Caco-2 (cell line): ENCODE measurements at regions not wholly inside any gene's neighbourhood (a gene's known extent, or its start where the extent isn't known, plus 50 kb on each side); places are given as distances from the start of the nearest gene placed in this dataset.

ENCODE experiments used
- BruUV-seq: library from RNA; stranded (reverse); fragments of 400-500 nt; replicated peaks from 2 replicates; lab custom pipeline; 2021; lab: Mats Ljungman, UMichigan
- CTCF ChIA-PET: fragments of 300-600 bp; sonication (Branson Sonifier 250); formaldehyde crosslinking; loops from one replicate; lab custom pipeline; 2022; ENCODE audit warnings: antibody characterized with exemption; lab: Charles Lee
- POLR2A ChIA-PET: fragments of 300-600 bp; sonication (Branson Sonifier 250); formaldehyde crosslinking; loops from one replicate; lab custom pipeline; 2022; ENCODE audit warnings: antibody characterized with exemption; lab: Charles Lee
- DNase-seq, 2 experiments: peaks; one replicate each; pipeline versions ENCODE4 v3.0.0 to v3.0.0-alpha.2; 2020 to 2022
- H3K27me3 ChIP-seq: replicated peaks from 2 replicates; pipeline ENCODE4 v1.6.0; 2011; ENCODE audit warnings: low read length; ENCODE audit not compliant: control insufficient read depth, insufficient read depth
- H3K36me3 ChIP-seq: 2 replicates; pipeline ENCODE4 v1.5.1; 2011; ENCODE audit warnings: low read length; ENCODE audit not compliant: control insufficient read depth, insufficient read depth
- H3K4me1 ChIP-seq: fragments of 250-450 bp; sonication (Bioruptor Pico); 2 replicates; pipeline ENCODE4 v1.5.1; 2020; ENCODE audit warnings: mild to moderate bottlenecking
- H3K4me3 ChIP-seq: 2 replicates; pipeline ENCODE4 v1.5.1; 2011; ENCODE audit warnings: low read depth, mild to moderate bottlenecking, control low read depth, low read length
- H3K9me3 ChIP-seq: fragments of 250-450 bp; sonication (Bioruptor Pico); 2 replicates; pipeline ENCODE4 v1.5.1; 2020; ENCODE audit warnings: mild to moderate bottlenecking, moderate library complexity
- H3K27ac Mint-ChIP-seq: one replicate; pipeline ENCODE4 v1.8.0; 2022; ENCODE audit warnings: mixed read lengths; ENCODE audit not compliant: unreplicated experiment
- H3K27me3 Mint-ChIP-seq: one replicate; pipeline ENCODE4 v1.8.0; 2022; ENCODE audit warnings: mixed read lengths; ENCODE audit not compliant: insufficient read depth, unreplicated experiment
- H3K36me3 Mint-ChIP-seq: one replicate; pipeline ENCODE4 v1.8.0; 2022; ENCODE audit warnings: mild to moderate bottlenecking, mixed read lengths; ENCODE audit not compliant: insufficient read depth, unreplicated experiment
- H3K4me1 Mint-ChIP-seq: one replicate; pipeline ENCODE4 v1.8.0; 2022; ENCODE audit warnings: low read depth, mixed read lengths; ENCODE audit not compliant: unreplicated experiment
- H3K4me3 Mint-ChIP-seq: one replicate; pipeline ENCODE4 v1.8.0; 2022; ENCODE audit warnings: mild to moderate bottlenecking, moderate library complexity, mixed read lengths; ENCODE audit not compliant: unreplicated experiment
- H3K9me3 Mint-ChIP-seq: one replicate; pipeline ENCODE4 v1.8.0; 2022; ENCODE audit warnings: mixed read lengths; ENCODE audit not compliant: unreplicated experiment
- CTCF ChIP-seq, 2 experiments: fragments of 200-600 bp in 1 of 2; IDR thresholded peaks; 1 replicate in 1 of 2; 2 replicates in 1 of 2; pipeline versions ENCODE4 v1.5.1 to v1.8.0; 2011 to 2022; ENCODE audit warnings: antibody characterized with exemption in 1 of 2, control low read depth in 1 of 2, inconsistent platforms in 1 of 2, low read depth in 1 of 2, low read length in 1 of 2, mild to moderate bottlenecking in 1 of 2, moderate library complexity in 1 of 2; ENCODE audit not compliant: insufficient read depth in 1 of 2, severe bottlenecking in 1 of 2, unreplicated experiment in 1 of 2
- intact Hi-C: fragments of 100-400 bp; cut with micrococcal nuclease; formaldehyde crosslinking; loops from one replicate; pipeline ENCODE4 v1.10.0; 2022; ENCODE audit not compliant: unreplicated experiment

GRCh38 chr5:75848077-75848476 is 130.8 kb upstream of the POC5 start:
- Histone ChIP-seq H3K36me3 (no peaks in the 10 kb centered on the region), H3K4me1 (no peaks in the 10 kb centered on the region), H3K9me3 (no peaks in the 10 kb centered on the region), H3K27me3 (no peaks in the 10 kb centered on the region), H3K4me3 (no peak overlapping the region)
- Mint-ChIP-seq H3K27me3 (peaks cover 13% of the 10 kb centered on the region), H3K9me3 (no peaks in the 10 kb centered on the region), H3K4me1 (no peaks in the 10 kb centered on the region), H3K27ac (no peak overlapping the region), H3K36me3 (no peaks in the 10 kb centered on the region), H3K4me3 (no peak overlapping the region)
- DNase-seq = no peak
- BruUV-seq = no TSS peak
- intact Hi-C loops = no loop called here
- no peak for TF ChIP-seq CTCF (IDR thresholded peaks at IDR 0.05; ENCODE audit: insufficient read depth in 1 of 2, low read depth in 1 of 2, low read length in 1 of 2, severe bottlenecking in 1 of 2, unreplicated experiment in 1 of 2)
- ChIA-PET POLR2A (no interaction called here), CTCF (no interaction called here)

GRCh38 chr5:75847561-75848021 is 130.4 kb upstream of the POC5 start:
- Histone ChIP-seq H3K9me3 (no peaks in the 10 kb centered on the region), H3K4me1 (no peaks in the 10 kb centered on the region), H3K27me3 (no peaks in the 10 kb centered on the region), H3K36me3 (no peaks in the 10 kb centered on the region), H3K4me3 (no peak overlapping the region)
- H3K4me3 Mint-ChIP-seq = no peak overlapping the region
- POLR2A ChIA-PET = no interaction called here
- no peaks in the 10 kb centered on the region for H3K4me1 Mint-ChIP-seq
- CTCF ChIA-PET = no interaction called here
- no peak for TF ChIP-seq CTCF (IDR thresholded peaks at IDR 0.05; ENCODE audit: insufficient read depth in 1 of 2, low read depth in 1 of 2, low read length in 1 of 2, severe bottlenecking in 1 of 2, unreplicated experiment in 1 of 2)
- H3K27ac Mint-ChIP-seq = no peak overlapping the region
- no peaks in the 10 kb centered on the region for H3K9me3 Mint-ChIP-seq
- H3K27me3 Mint-ChIP-seq = peaks cover 13% of the 10 kb centered on the region
- H3K36me3 Mint-ChIP-seq = no peaks in the 10 kb centered on the region
- DNase-seq = no peak
- BruUV-seq = no TSS peak
- intact Hi-C loops = no loop called here

GRCh38 chr5:75844301-75844700 is 127.1 kb upstream of the POC5 start:
- no peaks in the 10 kb centered on the region for H3K27me3 ChIP-seq
- intact Hi-C loops = no loop called here
- Mint-ChIP-seq H3K4me1 (no peaks in the 10 kb centered on the region), H3K27me3 (peaks cover 17% of the 10 kb centered on the region), H3K27ac (no peak overlapping the region), H3K9me3 (no peaks in the 10 kb centered on the region), H3K4me3 (no peak overlapping the region), H3K36me3 (no peaks in the 10 kb centered on the region)
- ChIA-PET CTCF (no interaction called here), POLR2A (no interaction called here)
- no peaks in the 10 kb centered on the region for H3K9me3 ChIP-seq
- H3K4me1 ChIP-seq = no peaks in the 10 kb centered on the region
- no peak for TF ChIP-seq CTCF (IDR thresholded peaks at IDR 0.05; ENCODE audit: insufficient read depth in 1 of 2, low read depth in 1 of 2, low read length in 1 of 2, severe bottlenecking in 1 of 2, unreplicated experiment in 1 of 2)
- no peak for DNase-seq
- no peaks in the 10 kb centered on the region for H3K36me3 ChIP-seq
- BruUV-seq = no TSS peak
- no peak overlapping the region for H3K4me3 ChIP-seq
